Fibroblast of gingiva (primary cell): ENCODE measurements at regions not wholly inside any gene's neighbourhood (a gene's known extent, or its start where the extent isn't known, plus 50 kb on each side); places are given as distances from the start of the nearest gene placed in this dataset.
A peak's percentile ranks its signal among the peaks of the same experiment; 100 is the strongest.

ENCODE experiments used
- DNase-seq: peaks from one replicate; pipeline ENCODE4 v3.0.0-alpha.2; 2011; ENCODE audit warnings: low read depth

- DNase-seq = no peak
These were observed 68.1 kb upstream of the SPOCK1 start for GRCh38 chr5:137567226-137567625.

DNA sequence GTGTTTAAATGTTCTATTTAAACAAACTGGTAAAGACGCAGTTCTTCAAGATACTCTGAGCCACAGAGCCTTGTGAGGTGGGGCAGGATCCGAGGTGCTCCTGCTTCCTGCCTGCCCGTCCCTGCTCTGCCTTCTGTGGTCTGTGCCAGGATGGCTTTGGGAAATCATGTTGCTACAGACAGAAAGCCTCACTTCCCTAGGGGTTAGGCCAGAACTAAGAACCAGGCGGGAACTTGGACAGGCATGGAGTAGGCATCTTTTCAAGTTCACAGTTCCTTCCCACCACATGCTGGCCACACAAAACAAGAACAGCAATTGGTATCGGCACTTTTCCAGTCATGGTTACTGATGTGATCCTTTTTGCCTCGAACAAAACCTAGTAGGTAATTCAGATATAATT lies 67.7 kb upstream of the SPOCK1 start:
- peak; percentile 59 for DNase-seq

GRCh38 chr5:137566118-137566541 lies 67.0 kb upstream of the SPOCK1 start:
- no peak for DNase-seq

DNA sequence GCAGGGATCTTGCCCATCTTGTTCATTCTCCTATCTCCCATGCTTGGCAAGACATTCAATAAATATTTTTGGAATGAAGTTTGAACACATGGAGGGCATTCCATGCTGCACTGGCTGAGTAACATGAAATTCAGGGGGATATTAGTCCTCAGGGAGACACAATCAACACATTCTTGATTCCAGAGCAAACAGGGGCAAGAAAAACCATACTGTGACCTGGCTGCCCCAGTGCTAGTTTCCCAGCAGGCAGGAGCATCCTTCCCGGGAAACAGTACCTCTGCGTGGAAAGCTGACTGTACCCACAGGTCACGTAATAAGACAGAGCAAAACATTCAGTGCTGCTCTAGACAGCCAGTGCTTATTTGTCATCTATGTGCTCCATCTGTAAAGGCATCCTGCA lies 66.3 kb upstream of the SPOCK1 start:
- peak; percentile 9 for DNase-seq

- no peak for DNase-seq
These were observed 65.4 kb upstream of the SPOCK1 start for GRCh38 chr5:137564398-137564961.

DNA sequence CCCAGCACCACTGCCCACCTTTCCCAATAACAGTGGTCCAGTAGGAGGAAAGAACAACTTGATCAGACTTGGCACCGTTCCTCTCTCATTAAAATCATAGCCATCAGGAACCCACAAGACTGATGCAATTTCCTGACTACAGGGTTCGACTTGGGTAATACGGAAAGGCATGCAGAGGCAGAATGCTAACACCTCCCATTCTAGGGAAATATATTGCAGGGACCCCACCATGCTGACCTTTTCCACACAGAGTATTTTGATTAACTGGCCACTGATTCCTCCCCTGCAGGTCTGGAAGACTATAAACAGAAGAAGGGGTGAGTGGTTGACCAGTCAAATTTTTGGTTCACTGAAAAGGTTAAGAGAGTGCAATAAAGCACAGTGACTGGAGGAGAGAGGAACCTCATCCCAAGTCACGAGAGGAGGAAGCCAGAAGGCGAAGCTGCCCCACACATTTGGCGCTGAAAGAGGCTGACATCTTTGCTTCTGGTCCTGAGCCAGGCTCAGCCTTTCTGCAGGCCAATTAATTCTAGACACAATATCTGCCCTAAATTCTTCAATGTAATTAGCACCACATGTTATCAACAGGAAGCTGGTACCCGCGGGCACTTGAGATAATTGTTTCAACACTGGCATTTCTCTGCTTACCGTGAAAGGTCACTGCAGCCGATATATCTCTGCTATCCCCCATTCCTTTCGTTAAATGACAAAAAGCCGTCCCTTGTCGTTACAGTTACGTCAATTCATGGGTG lies 64.7 kb upstream of the SPOCK1 start:
- peak; percentile 95 for DNase-seq

DNA sequence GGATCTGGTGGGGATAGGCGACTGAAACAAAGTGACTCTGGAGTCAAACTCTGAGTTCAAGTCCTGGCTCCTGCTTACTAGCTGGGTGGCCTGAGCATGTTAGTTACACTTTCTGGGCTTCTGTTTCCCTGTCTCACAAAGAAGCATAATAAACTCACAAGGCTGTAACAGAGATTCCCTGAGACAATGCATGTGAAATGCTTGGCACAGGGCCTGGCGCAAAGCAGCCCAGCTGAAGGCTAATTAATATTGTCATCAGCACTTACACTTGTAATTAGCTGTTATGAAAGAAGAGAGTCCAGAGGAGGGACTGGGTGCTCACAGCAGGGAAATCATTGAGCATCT lies 64.1 kb upstream of the SPOCK1 start:
- DNase-seq = no peak

GRCh38 chr5:137561608-137562007 lies 62.5 kb upstream of the SPOCK1 start:
- DNase-seq = no peak

- no peak for DNase-seq
These were observed 61.3 kb upstream of the SPOCK1 start for GRCh38 chr5:137560420-137560819.
